ENCODE measurements at regions not wholly inside any gene's neighbourhood (a gene's known extent, or its start where the extent isn't known, plus 50 kb on each side); places are given as distances from the start of the nearest gene placed in this dataset.

DNA sequence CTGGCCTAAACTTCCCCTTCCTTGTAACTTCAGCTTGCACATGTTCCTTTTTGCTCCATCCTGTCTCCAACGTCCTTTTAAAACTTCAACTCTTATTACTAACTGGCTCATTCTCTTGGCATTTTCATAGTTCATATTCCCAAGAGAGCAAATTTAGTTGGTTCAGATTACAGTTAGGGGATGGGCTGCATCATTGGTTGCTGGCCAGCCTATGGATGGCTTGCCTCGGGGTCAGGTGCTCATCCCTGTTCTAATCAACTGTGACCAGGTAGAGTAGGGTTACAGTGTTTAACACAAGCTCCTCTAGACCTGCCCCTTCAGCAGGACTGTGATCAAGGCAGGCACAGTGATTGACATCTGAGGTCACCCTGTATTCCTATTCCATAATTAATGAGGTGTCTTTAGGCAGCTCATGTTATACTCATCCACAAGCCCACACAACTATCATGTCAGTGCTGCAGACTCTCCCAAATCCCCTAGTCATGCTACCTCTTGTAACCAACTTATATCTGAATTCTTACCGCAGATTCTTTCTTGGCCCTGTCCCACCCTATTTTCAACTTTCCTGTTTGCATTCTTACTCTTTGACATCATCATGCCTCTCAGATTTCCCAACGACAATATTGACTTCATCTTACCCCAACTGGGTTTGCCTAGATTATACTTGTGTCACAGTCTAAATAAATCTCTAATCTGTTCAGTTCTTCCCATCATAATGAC is 293.3 kb downstream of the MTX2 start:
- Histone ChIP-seq H3K27me3 (peaks cover 0 to 72% (median 8%) of the 10 kb centered on the region in 3 donors), H3K4me3 (no peak overlapping the region), H3K27ac (no peak overlapping the region), H3K36me3 (no peaks in the 10 kb centered on the region), H3K9me3 (no peaks in the 10 kb centered on the region), H3K4me1 (no peaks in the 10 kb centered on the region)
- DNase-seq: no peak
- intact Hi-C loops (cut with DNase I; ENCODE audit: low total_unique reads): no loop called here
- 42 to 64% (median 59%) methylated on average over 4 of the region's 4 CpGs for WGBS, 5 donors
- TF ChIP-seq, protein P1, sequence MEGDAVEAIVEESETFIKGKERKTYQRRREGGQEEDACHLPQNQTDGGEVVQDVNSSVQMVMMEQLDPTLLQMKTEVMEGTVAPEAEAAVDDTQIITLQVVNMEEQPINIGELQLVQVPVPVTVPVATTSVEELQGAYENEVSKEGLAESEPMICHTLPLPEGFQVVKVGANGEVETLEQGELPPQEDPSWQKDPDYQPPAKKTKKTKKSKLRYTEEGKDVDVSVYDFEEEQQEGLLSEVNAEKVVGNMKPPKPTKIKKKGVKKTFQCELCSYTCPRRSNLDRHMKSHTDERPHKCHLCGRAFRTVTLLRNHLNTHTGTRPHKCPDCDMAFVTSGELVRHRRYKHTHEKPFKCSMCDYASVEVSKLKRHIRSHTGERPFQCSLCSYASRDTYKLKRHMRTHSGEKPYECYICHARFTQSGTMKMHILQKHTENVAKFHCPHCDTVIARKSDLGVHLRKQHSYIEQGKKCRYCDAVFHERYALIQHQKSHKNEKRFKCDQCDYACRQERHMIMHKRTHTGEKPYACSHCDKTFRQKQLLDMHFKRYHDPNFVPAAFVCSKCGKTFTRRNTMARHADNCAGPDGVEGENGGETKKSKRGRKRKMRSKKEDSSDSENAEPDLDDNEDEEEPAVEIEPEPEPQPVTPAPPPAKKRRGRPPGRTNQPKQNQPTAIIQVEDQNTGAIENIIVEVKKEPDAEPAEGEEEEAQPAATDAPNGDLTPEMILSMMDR (IDR thresholded peaks at IDR 0.05): no peak
- TF ChIP-seq POLR2A (IDR thresholded peaks at IDR 0.05) (no peak), EP300 (IDR thresholded peaks at IDR 0.05) (no peak), POLR2AphosphoS5 (IDR thresholded peaks at IDR 0.05) (no peak)

DNA sequence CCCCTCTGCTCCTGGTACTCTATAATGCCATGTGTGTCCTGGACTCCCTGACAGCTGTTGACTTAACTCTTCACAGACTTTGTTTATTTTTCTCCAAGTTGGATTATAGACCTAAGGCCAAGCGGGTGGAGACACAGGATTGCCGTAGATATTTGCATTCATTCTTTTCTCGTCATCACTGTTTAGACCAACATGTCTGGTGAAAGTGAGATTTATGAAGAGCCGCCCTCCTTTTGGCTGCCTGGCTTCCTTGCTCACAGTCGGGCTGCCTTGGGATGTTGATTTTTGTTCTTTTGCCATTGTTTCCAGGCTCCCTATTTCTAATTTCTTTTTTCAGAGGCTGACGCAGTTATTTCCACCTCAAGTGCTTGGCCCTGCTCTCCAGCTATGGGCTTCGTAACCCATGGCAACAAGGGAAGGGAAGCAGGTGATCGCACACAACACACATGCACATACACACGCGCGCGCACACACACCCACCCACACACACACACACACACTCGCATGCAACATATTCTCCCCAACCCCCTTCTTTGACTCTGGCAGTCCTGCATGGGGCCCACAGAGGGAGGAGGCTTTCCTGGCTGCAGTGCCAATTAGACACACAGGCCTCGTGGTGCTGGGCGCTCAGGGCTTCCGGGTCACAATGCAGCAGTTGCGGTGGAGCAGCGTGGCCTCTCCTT is 296.5 kb downstream of the MTX2 start:
- intact Hi-C loops (cut with DNase I; ENCODE audit: low total_unique reads): no loop called here

DNA sequence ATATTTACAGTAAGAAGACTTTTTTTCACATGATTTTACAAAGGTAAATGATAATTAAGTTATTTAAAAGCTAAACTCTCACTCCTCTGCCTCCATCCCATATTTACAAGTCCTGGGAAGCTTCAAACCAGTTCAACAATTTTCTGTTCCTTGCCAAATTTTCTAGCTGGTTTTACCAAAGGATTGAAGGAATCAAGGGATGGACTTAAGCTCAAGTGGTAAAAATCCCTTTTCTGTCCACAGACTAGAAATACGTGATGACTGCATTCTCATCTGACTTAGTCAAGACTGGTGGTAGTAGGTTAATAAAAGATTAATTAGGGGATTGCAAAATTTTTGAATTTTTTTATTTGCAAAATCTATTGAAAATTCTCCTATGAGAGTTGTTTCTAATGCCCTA is 297.3 kb downstream of the MTX2 start:
- peaks cover 0 to 46% (median 8%) of the 10 kb centered on the region in 3 donors for H3K27me3 ChIP-seq
- 80 to 94% (median 91%) methylated on average over 1 of the region's 1 CpG for WGBS, 5 donors
- DNase-seq: no peak
- no peaks in the 10 kb centered on the region for H3K4me1 ChIP-seq
- TF ChIP-seq POLR2A (IDR thresholded peaks at IDR 0.05): no peak
- TF ChIP-seq POLR2AphosphoS5 (IDR thresholded peaks at IDR 0.05): no peak
- H3K9me3 ChIP-seq: no peaks in the 10 kb centered on the region
- no peak overlapping the region for H3K4me3 ChIP-seq
- intact Hi-C loops (cut with DNase I; ENCODE audit: low total_unique reads): no loop called here
- no peak overlapping the region for H3K27ac ChIP-seq
- no peaks in the 10 kb centered on the region for H3K36me3 ChIP-seq

More for the DNA sequence above, 296.5 kb downstream of the MTX2 start:
- WGBS, 5 donors: 55 to 65% (median 58%) methylated on average over 18 of the region's 18 CpGs
- Histone ChIP-seq H3K4me1 (no peaks in the 10 kb centered on the region), H3K9me3 (no peaks in the 10 kb centered on the region), H3K36me3 (no peaks in the 10 kb centered on the region), H3K4me3 (no peak overlapping the region), H3K27me3 (peaks cover 0 to 47% (median 8%) of the 10 kb centered on the region in 3 donors), H3K27ac (no peak overlapping the region)
- DNase-seq: peak in 1 of 2 donors; percentile 79
- TF ChIP-seq, protein P1 (IDR thresholded peaks at IDR 0.05): no peak
- TF ChIP-seq POLR2AphosphoS5 (IDR thresholded peaks at IDR 0.05) (no peak), POLR2A (IDR thresholded peaks at IDR 0.05) (no peak), EP300 (IDR thresholded peaks at IDR 0.05) (no peak)

DNA sequence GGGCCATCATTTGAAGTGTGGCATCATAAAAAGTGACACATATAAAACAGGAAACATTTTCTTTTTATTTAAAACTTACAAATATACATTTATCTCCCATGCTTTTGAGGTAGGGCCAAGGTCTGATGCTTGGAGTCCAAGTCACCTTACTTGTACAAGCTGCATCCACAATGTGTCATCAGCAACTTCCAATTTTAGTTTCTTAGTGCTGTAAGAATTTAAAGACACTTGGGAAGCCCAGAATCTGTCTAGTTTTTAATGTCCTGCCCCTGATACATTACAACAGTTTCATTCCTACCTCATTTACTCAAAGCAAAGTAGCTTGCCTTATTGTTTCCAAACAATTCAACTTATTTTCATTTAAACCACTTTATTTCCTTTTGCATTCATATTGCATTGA is 297.7 kb downstream of the MTX2 start:
- Histone ChIP-seq H3K4me3 (no peak overlapping the region), H3K9me3 (no peaks in the 10 kb centered on the region), H3K36me3 (no peaks in the 10 kb centered on the region), H3K4me1 (no peaks in the 10 kb centered on the region), H3K27ac (no peak overlapping the region), H3K27me3 (peaks cover 0 to 46% (median 8%) of the 10 kb centered on the region in 3 donors)
- intact Hi-C loops (cut with DNase I; ENCODE audit: low total_unique reads): no loop called here
- peak in 1 of 2 donors; percentile 46 for DNase-seq
- TF ChIP-seq POLR2A (IDR thresholded peaks at IDR 0.05): no peak
- no peak for TF ChIP-seq POLR2AphosphoS5 (IDR thresholded peaks at IDR 0.05)
- no peak for TF ChIP-seq EP300 (IDR thresholded peaks at IDR 0.05)
- TF ChIP-seq, protein P1 (IDR thresholded peaks at IDR 0.05): no peak

GRCh38 chr2:176567361-176567760 is 298.1 kb downstream of the MTX2 start:
- Histone ChIP-seq H3K4me1 (no peaks in the 10 kb centered on the region), H3K27ac (no peak overlapping the region), H3K4me3 (no peak overlapping the region), H3K9me3 (no peaks in the 10 kb centered on the region), H3K27me3 (peaks cover 0 to 45% (median 8%) of the 10 kb centered on the region in 3 donors), H3K36me3 (no peaks in the 10 kb centered on the region)
- intact Hi-C loops (cut with DNase I; ENCODE audit: low total_unique reads): no loop called here
- no peak for DNase-seq
- 70 to 85% (median 72%) methylated on average over 2 of the region's 2 CpGs for WGBS, 5 donors
- TF ChIP-seq EP300 (IDR thresholded peaks at IDR 0.05): no peak
- TF ChIP-seq, protein P1 (IDR thresholded peaks at IDR 0.05): no peak
- TF ChIP-seq POLR2A (IDR thresholded peaks at IDR 0.05): no peak
- TF ChIP-seq POLR2AphosphoS5 (IDR thresholded peaks at IDR 0.05): no peak

All from stomach (tissue), 8 donors.